Peyer's patch (tissue), 4 donors: ENCODE measurements at regions not wholly inside any gene's neighbourhood (a gene's known extent, or its start where the extent isn't known, plus 50 kb on each side); places are given as distances from the start of the nearest gene placed in this dataset.

Experiments used
- CTCF ChIP-seq, 6 experiments: fragments of 450-650 bp in 4 of 6; fragments of 200-600 bp in 2 of 6; sonication (generic) in 1 of 6; IDR thresholded peaks; one replicate each; pipeline ENCODE4 v1.5.1; 2017 to 2019; ENCODE audit warnings: antibody characterized with exemption in 6 of 6, mild to moderate bottlenecking in 3 of 6, moderate library complexity in 1 of 6
- POLR2A ChIP-seq, 2 donors: fragments of 450-650 bp; IDR thresholded peaks; one replicate each; pipeline ENCODE4 v1.5.1; 2017; ENCODE audit warnings: antibody characterized with exemption in 2 of 2, mild to moderate bottlenecking in 2 of 2, moderate library complexity in 2 of 2

DNA sequence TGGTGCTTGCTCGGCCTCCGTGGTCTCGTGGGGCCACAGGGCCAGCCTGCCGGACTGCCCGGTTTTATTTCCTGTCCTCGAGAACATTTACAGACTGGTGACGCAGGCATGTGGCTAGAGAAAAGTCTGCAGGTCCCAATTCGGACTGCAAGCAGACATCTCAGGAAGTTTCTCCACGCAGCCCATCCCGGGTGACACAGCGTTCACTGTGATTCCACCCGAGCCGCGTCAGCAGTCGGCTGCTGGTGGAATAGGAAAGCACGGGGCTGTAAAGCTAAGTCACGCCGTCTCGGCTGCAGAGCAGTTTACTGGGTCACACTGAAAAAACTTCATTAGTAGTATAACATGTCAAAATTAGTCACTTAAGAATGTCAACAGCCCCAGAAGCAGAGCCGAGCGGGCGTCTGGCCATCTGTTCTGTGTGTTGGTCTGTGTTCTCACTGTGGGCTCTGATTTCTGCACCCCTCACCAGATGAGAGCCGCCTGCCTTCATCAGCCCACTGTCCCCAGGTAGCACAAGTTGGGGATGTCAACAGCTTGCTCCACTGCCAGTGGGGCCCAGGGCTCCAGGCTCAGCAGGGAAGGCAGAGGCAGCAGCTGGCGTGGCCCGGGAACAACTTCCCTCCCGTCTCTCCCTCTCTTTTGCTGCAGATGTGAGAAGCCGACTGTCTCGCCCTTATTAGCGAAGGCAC is 363.7 kb downstream of the IRX2 start:
- no peak for TF ChIP-seq POLR2A (IDR thresholded peaks at IDR 0.05)
- no peak for TF ChIP-seq CTCF (IDR thresholded peaks at IDR 0.05)
